ENCODE measurements at regions not wholly inside any gene's neighbourhood (a gene's known extent, or its start where the extent isn't known, plus 50 kb on each side); places are given as distances from the start of the nearest gene placed in this dataset.
"Not testable (repeated sequence)": the region's sequence is repeated elsewhere in the genome, so short reads cannot be mapped to it uniquely, and the experiment has no call there.

- DNase-seq: no peak
Observed at GRCh38 chr13:73833325-73834070, 300.7 kb downstream of the KLF12 start.

GRCh38 chr13:73832825-73833224, 301.4 kb downstream of the KLF12 start:
- no peak for DNase-seq

- no peak for DNase-seq
Observed at GRCh38 chr13:73832128-73832588, 302.0 kb downstream of the KLF12 start.

GRCh38 chr13:73829416-73829815, 304.8 kb downstream of the KLF12 start:
- DNase-seq: no peak

- DNase-seq: no peak
Observed at GRCh38 chr13:73828811-73829210, 305.4 kb downstream of the KLF12 start.

- no peak for DNase-seq
Observed at GRCh38 chr13:73827434-73827833, 306.8 kb downstream of the KLF12 start.

- no peak for DNase-seq
Observed at GRCh38 chr13:73825143-73825542, 309.1 kb downstream of the KLF12 start.

- DNase-seq: no peak
Observed at GRCh38 chr13:73822668-73823592, 311.3 kb downstream of the KLF12 start.

GRCh38 chr13:73820688-73821087, 313.5 kb downstream of the KLF12 start:
- no peak for DNase-seq

GRCh38 chr13:73820285-73820684, 313.9 kb downstream of the KLF12 start:
- no peak for DNase-seq

GRCh38 chr13:73819711-73820110, 314.5 kb downstream of the KLF12 start:
- no peak for DNase-seq

- DNase-seq: no peak
Observed at GRCh38 chr13:73816702-73817101, 317.5 kb downstream of the KLF12 start.

GRCh38 chr13:73815796-73816195, 318.4 kb downstream of the KLF12 start:
- no peak for DNase-seq

- DNase-seq: no peak
Observed at GRCh38 chr13:73810647-73811046, 323.6 kb downstream of the KLF12 start.

- no peak for DNase-seq
Observed at GRCh38 chr13:73809561-73809960, 324.6 kb downstream of the KLF12 start.

- no peak for DNase-seq
Observed at GRCh38 chr13:73808318-73808717, 325.9 kb downstream of the KLF12 start.

- DNase-seq: not testable (repeated sequence)
Observed at GRCh38 chr13:73805326-73805958, 328.8 kb downstream of the KLF12 start.

- no peak for DNase-seq
Observed at GRCh38 chr13:73803997-73804396, 330.2 kb downstream of the KLF12 start.

- no peak for DNase-seq
Observed at GRCh38 chr13:73800011-73800410, 334.2 kb downstream of the KLF12 start.

- no peak for DNase-seq
Observed at GRCh38 chr13:73794755-73795154, 339.4 kb downstream of the KLF12 start.

- no peak for DNase-seq
Observed at GRCh38 chr13:73793361-73793760, 340.8 kb downstream of the KLF12 start.

- no peak for DNase-seq
Observed at GRCh38 chr13:73792796-73793195, 341.4 kb downstream of the KLF12 start.

Data from NCI-H2081 treated with DMSO at 0.1 percent for 48 hours (cell line).